ENCODE measurements at regions not wholly inside any gene's neighbourhood (a gene's known extent, or its start where the extent isn't known, plus 50 kb on each side); places are given as distances from the start of the nearest gene placed in this dataset.

DNA sequence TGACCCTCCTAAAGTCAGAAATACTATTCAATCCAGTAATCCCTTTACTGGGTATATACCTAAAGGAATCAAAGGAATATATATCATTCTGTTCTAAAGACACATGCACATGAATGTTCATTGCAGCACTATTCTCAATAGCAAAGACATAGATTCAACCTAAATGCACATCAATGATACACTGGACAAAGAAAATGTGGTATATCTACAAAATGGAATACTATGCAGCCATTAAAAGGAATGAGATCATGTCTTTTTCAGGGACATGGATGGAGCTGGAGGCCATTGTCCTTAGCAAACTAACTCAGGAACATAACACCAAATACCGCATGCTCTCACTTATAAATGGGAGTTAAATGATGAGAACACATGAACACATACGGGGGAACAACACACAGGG lies 306.0 kb upstream of the EPHA5 start:
- DNase-seq = no peak

GRCh38 chr4:65973186-65973585 lies 302.9 kb upstream of the EPHA5 start:
- no peak for DNase-seq

GRCh38 chr4:65971686-65972085 lies 301.4 kb upstream of the EPHA5 start:
- no peak for DNase-seq

GRCh38 chr4:65968831-65969558 lies 298.7 kb upstream of the EPHA5 start:
- DNase-seq = no peak

GRCh38 chr4:65960751-65961150 lies 290.5 kb upstream of the EPHA5 start:
- DNase-seq = no peak

DNA sequence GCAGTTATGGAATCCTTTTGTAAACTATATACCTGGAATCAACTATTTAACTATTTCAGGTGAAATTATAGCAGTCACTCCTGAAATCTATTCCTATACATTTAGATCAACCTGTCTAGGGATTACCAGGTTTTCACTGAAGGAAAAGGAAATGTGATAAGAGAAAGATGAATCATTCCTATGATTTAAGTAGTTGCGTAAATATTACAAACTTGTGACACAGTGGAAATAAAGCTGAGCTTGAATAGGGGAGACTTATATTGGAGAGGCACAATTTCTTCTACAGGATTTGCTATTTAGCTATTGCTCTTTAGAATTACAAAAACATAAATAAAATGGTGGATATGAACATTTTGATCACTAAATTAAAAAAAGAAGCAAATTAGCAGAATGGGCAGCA lies 284.1 kb upstream of the EPHA5 start:
- no peak for DNase-seq

DNA sequence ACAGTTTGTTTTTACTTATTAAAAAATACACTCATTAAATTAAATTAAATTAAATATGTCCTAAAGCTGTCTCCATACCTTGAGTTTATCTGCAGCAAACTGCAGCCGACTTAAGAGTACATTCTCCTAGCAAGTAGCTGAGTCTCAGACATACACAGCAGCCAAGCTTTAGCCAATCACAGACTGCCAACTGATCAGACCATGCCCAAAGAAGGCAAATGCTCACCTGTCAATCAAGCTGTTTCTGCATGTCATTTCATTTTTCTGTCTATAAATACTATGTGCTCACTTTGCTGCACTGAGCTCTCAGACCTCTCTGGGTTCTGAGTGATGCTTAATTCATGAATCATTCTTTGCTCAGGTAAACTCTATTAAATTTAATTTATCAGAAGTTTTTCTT lies 280.9 kb upstream of the EPHA5 start:
- no peak for DNase-seq

DNA sequence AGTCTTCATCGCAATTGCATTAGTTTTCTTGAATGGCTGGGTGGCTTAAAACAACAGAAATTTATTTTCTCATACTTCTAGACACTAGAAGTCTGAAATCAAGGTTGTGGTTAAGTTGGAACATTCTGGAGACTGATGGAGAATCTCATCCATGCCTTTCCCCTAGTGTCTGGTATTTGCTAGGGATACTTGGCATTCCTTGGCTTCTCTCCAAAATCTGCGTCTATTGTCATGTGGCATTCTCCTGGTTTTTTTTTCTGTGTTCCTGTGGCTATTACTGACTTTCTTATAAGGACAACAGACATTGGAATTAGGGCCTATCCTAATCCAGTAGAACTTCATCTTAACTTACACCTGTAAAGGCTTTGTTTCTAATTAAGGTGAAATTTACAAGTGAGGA lies 272.8 kb upstream of the EPHA5 start:
- no peak for DNase-seq

GRCh38 chr4:65924843-65925242 lies 254.6 kb upstream of the EPHA5 start:
- no peak for DNase-seq

GRCh38 chr4:65923616-65924015 lies 253.3 kb upstream of the EPHA5 start:
- DNase-seq = no peak

DNA sequence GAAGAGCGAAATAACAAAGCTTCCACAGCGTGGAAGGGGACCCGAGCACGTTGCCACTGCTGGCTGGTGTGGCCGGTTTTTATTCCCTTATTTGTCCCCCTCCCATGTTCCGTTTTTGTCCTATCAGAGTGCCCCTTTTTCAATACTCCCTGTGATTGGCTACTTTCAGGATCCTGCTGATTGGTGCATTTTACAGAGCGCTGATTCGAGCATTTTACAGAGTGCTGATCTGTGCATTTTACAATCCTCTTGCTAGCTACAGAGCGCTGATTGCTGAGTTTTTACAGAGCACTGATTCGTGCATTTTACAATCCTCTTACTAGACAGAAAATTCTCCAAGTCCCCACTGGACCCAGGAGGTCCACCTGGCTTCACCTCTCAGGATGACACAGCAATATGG lies 250.9 kb upstream of the EPHA5 start:
- DNase-seq = no peak

DNA sequence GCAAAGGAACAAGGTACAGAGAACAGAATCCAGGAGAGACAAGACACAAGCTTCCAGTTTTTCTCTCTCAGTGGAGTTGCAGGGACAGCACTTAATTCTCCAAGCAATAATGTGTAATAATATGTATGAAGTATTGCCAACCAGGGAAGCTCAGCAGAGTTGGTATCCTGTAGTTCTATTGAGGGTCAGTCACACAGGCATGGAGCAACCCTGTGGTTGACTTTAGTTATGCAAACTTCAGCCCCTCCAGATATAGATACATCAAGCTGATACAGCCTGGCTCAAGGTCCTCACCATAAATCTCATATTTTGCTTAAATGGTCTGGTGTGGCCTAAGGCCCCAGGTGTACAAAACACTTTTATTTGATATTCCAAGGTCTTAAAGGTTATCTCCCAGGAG lies 248.6 kb upstream of the EPHA5 start:
- DNase-seq = no peak

- no peak for DNase-seq
These were observed 247.9 kb upstream of the EPHA5 start for GRCh38 chr4:65918212-65918611.

DNA sequence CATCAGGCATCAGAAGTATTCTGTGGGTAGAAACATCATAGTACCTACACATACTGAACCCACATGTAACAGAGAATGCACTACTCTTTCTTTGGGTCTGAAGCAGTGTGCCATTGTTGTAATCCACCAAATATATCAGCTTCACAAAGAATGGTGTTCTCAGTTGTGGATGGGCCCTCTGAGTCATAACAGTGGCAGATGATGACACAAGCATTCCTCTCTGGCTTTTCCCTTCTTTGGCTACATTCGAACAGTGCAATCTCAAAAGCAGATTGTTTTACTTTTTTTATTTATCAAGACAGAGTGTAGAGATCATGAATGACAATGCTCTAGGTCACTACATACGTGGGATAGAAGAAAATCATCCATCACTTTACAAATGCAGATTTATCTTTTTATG lies 247.2 kb upstream of the EPHA5 start:
- DNase-seq = no peak

DNA sequence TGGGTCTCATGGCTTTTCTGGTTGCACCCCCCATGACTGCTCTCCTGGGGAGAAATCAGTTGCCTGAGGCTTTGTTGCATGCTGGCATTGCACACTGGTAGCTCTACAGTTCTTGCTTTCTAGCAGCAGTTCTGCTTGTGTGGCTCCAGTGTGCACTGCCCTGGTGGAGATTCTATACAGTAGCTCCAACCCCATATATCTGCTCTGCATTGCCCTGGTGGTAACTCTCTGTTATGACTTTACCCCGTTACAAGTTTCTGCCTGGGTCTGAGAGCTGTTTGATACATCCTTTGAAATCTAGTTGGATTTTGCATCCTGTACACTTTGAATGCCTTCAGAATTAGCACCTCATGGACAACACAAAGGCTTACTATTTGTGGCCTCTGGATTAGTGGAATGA lies 241.4 kb upstream of the EPHA5 start:
- DNase-seq = no peak

DNA sequence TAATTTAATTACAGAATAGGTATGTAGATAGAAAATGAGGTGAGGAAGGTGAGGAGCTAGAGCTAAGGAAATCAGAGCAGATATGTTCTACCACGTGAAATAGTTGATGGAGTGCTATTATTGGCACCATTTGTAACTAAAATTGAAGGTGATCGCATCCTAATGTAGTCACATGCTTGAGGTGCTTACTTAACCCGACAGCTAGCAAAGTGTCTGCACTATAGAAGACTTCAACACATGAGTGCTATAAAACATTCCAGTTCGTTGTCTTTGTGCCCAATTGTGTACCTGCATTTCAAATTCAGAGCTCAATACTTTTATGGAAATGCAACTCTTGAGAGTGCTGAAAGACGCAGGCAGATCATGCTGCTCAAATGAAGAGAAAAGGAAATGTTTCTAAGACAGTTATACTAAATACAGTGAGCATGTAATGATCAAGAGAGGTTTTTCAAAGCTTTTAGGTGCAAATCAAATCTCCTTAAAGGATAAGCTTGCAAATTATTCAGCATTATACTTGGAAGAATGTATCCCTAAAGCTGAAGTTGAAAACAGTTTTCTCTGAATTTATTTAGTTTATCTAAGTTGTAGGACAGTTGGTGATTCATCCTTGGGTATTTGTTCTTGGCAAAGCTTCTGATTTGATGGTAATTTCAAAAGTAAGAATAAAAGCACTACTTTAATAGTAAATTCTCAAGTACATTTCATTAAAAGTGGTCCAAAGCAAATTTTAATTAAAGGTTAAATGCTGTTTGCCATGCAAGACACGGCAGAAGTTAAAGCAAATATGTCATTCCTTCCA lies 223.9 kb upstream of the EPHA5 start:
- no peak for DNase-seq

GRCh38 chr4:65893271-65893670 lies 223.0 kb upstream of the EPHA5 start:
- no peak for DNase-seq

GRCh38 chr4:65880594-65880993 lies 210.3 kb upstream of the EPHA5 start:
- DNase-seq = no peak

- DNase-seq = no peak
These were observed 198.0 kb upstream of the EPHA5 start for GRCh38 chr4:65868096-65868824.

GRCh38 chr4:65865489-65865888 lies 195.2 kb upstream of the EPHA5 start:
- no peak for DNase-seq

DNA sequence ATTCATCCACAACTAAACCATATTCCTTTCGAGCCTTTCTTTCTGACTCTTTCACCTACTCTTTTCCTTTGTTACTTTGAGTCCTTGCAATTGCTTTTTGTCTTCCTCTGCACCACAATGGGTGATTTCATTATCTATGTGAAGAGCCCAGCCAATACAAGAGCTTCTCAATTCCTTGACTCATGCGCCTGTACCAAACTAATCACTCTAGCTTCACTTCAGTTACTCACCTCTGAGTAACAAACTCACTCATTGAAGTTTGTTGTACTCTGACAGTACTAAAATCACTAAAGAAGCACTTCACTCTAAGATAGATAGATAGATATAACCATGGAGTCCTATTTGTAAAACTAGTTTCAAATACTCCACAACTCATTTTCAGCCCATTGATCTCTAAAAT lies 191.7 kb upstream of the EPHA5 start:
- DNase-seq = no peak

- DNase-seq = no peak
These were observed 175.0 kb upstream of the EPHA5 start for GRCh38 chr4:65845199-65845773.

DNA sequence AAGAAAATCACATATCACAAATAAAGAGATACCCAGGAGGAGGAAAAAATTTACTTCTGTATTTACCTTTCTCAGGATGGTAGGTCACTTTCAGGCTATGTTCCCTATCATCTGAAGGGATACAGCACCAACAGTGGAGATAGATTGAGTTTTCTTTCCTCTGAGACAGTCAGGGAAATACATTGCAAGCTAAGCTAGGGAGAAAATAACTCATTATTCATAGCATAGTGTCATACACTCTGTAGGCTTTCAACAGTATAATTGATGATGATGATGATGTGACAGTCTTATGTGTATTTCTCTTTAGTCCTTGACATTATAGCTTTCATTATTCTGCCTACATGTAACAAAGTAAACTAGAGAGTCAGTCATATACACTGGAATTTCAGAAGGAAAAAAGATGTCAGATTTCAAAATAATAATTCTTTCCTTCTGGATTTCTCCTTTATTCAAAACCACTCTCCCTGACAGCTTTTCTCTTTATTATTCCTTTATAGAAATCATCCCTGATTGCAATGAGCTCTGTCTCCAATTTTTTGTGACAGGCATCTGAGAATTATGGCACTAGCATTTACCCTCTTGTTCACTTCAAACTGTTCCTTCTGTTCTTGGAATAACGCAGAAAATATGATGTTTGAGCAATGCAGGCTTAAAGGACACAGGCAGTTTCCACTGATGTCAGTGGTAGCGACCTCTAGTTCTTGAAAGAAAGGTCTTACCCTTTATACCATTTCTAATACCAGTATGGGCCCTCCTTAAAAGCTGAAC lies 169.1 kb upstream of the EPHA5 start:
- DNase-seq = no peak

Measured in activated CD4-positive, alpha-beta T cell treated with anti-CD3 and anti-CD28 coated beads for 48 hours (primary cell).